ENCODE measurements at regions not wholly inside any gene's neighbourhood (a gene's known extent, or its start where the extent isn't known, plus 50 kb on each side); places are given as distances from the start of the nearest gene placed in this dataset.

GRCh38 chrX:68892651-68893050, 63.8 kb downstream of the EFNB1 start:
- DNase-seq, result no peak

DNA sequence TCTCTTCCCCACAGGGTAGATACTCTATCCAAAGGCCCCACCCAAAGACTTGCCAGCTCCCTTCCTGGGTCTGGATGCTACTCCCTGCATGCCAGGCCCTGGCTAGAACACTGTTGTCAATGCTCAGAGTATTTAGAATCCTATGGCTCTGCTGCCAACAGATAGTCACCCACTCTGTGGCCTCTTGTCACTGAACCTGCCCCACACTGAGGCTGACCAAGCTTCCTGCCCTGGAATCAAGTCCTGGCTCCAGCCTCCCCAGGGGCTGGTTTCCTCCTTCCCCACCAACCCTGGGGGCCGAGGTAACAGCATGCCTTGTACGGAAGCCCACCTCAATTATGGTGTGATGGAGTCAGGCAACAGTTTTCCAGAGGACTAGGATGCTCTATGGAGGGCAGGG, 63.3 kb downstream of the EFNB1 start:
- no peak for DNase-seq

Measured in skin of body (tissue), 1 donor.